Anterior cingulate cortex (tissue), 58 donors: ENCODE measurements at regions not wholly inside any gene's neighbourhood (a gene's known extent, or its start where the extent isn't known, plus 50 kb on each side); places are given as distances from the start of the nearest gene placed in this dataset.

Experiments
- DNase-seq, 58 donors: peaks; one replicate each; lab custom pipeline; 2025; lab: John Stamatoyannopoulos, UW

DNA sequence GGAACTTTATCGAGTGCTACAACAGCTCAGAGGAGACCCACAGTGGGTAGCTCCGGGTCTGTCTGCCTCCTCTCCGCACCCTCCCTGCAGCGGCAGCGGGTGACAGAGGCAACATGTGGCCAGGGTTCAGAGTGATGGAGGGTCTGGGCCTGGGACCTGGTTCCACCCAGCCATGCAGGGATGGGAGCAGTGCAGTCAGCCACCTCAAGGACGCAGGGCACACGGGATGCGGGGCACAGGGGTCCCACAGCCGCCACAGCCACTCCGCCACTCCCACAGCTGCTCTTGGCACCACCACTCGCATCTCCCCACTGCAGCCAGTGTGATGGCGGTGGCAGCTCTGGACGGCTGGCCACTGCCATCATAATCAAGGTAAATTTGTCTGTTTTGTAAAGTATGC, 892.9 kb downstream of the OLFM4 start:
- DNase-seq = no peak

DNA sequence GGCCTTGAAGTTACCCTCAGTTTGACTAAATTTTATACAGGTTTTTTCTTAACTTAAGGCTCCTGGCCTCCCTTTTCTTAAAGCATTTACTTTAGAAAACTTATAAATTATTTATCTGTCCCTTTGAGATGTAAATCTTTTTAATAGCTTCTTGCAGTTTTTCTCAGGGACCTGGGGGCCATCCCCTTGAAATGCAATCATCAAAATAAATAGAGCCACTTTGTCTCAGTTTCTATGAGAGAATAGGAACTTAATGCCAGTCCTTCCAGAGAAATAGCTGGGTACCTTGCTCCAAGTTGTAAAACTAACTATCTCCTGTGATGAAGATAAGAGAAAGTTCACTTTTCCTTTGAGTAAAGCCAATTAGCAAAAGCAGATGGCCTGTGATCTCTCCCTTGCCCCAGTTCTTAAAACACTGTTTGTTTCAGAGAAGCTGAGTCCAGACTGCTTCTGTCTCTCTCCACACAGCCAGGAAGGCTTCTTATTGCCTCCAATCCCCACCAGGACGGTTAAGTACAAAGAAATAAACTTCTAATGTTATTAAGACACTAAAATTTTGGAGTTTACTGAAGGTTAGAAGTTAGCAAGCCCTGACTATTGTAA, 913.1 kb downstream of the OLFM4 start:
- DNase-seq = no peak

DNA sequence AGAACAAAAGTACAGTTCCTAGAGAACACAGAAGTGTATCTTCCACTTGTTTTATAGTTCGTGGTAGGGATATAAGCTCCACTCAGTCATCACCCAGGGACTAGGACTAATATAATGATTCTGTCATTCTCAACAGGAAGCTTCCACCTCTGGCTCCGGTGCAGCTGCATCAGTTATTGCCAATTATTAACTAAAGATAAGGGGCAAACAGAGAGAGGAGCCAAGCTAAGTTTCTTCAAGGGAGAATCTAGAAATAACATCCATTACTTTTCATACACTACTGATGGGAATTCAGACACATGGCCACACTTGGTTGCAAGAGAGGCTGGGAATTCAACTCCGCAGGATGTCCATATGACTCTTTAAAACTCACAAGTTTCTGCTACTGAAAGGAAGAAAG, 917.9 kb downstream of the OLFM4 start:
- DNase-seq = no peak

DNA sequence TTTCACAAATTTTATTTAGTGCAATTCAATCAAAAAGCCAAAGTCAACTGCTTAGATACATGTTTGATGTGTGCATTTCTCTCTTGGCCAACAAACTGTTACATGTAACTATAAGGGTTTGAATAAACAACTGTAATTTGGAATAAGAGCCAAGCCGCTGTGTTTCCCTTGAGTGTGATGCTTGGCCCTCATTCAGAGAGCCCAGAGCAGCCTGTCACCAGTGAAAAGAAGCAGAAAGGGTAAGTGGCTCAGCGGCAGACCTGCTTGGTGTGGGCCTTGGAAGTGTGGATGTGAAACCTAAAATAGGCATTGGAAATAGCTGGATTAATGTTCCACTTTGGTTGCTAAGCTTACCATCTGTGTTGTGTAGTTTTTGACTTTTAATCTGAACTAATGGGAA, 924.6 kb downstream of the OLFM4 start:
- no peak for DNase-seq
